D721Med (cell line): ENCODE measurements at regions not wholly inside any gene's neighbourhood (a gene's known extent, or its start where the extent isn't known, plus 50 kb on each side); places are given as distances from the start of the nearest gene placed in this dataset.
"Not testable (repeated sequence)": the region's sequence is repeated elsewhere in the genome, so short reads cannot be mapped to it uniquely, and the experiment has no call there.

Source experiments
- DNase-seq: peaks from one replicate; pipeline ENCODE4 v3.0.0; 2011; ENCODE audit warnings: low spot score; ENCODE audit not compliant: insufficient read length
- FAIRE-seq: peaks from 2 replicates; lab custom pipeline; 2011; peaks lifted over from hg19 to GRCh38; lab: Jason Lieb, UNC
- TF ChIP-seq, protein P1 (sequence below): IDR thresholded peaks from 2 replicates; pipeline ENCODE4 v1.5.1; 2012; ENCODE audit warnings: mild to moderate bottlenecking, control low read depth; ENCODE audit not compliant: insufficient read depth; ENCODE audit errors: missing control alignments

DNA sequence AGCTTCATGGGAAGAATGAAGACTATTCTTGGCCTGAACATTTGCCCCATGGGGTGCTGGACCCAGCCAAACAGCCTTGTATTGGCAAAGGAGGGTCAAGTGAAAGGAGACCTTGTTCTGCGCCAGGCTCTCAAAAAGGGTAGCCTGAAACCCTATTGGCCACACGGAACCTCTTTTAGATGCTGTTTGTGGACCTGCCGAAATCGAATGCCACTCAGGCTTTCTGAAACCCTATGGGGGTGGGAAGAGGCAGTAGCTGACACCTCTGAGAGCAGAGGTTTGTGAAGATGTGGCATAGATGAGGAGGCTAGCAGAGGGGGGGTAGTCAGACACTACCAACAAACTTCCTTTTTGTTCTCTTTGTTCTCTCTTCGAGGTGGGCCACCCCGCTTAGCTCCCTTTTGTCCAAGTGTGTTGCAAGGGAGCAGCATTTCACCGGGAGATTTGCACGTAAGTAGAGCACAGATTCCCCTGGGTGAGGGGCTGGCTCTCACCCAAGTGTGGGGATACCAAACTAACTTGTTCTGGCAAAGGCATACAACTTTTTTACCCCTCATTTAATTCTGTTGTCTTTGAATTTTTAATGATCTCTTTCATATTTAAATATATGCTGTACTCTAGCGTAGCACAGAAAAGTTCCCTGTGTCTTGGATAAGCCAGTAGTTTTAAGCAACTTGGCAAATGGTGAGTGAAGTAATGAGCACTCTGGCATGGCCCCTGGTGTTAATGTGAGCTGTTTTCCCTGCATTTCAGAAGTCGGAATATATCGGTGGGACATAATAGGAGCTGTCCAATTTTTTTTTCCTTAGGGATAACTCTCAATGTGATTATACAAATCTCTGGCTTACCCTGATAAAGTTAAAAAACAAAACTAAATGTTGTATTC lies 107.7 kb downstream of the SEPTIN7 start:
- FAIRE-seq, result no peak
- TF ChIP-seq, protein P1, sequence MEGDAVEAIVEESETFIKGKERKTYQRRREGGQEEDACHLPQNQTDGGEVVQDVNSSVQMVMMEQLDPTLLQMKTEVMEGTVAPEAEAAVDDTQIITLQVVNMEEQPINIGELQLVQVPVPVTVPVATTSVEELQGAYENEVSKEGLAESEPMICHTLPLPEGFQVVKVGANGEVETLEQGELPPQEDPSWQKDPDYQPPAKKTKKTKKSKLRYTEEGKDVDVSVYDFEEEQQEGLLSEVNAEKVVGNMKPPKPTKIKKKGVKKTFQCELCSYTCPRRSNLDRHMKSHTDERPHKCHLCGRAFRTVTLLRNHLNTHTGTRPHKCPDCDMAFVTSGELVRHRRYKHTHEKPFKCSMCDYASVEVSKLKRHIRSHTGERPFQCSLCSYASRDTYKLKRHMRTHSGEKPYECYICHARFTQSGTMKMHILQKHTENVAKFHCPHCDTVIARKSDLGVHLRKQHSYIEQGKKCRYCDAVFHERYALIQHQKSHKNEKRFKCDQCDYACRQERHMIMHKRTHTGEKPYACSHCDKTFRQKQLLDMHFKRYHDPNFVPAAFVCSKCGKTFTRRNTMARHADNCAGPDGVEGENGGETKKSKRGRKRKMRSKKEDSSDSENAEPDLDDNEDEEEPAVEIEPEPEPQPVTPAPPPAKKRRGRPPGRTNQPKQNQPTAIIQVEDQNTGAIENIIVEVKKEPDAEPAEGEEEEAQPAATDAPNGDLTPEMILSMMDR, result no peak
- no peak for DNase-seq

GRCh38 chr7:35909870-35910357 lies 109.1 kb downstream of the SEPTIN7 start:
- DNase-seq, result no peak
- no peak for FAIRE-seq
- TF ChIP-seq, protein P1, result no peak

GRCh38 chr7:35910621-35911020 lies 109.8 kb downstream of the SEPTIN7 start:
- not testable (repeated sequence) for DNase-seq, FAIRE-seq

- FAIRE-seq, DNase-seq: not testable (repeated sequence)
Observed at GRCh38 chr7:35913350-35913749, 112.5 kb downstream of the SEPTIN7 start.

- not testable (repeated sequence) for DNase-seq, FAIRE-seq
Observed at GRCh38 chr7:35914214-35914613, 113.4 kb downstream of the SEPTIN7 start.

GRCh38 chr7:35915247-35915955 lies 114.5 kb downstream of the SEPTIN7 start:
- not testable (repeated sequence) for FAIRE-seq, DNase-seq

GRCh38 chr7:35918217-35918616 lies 117.4 kb downstream of the SEPTIN7 start:
- not testable (repeated sequence) for DNase-seq, FAIRE-seq

DNA sequence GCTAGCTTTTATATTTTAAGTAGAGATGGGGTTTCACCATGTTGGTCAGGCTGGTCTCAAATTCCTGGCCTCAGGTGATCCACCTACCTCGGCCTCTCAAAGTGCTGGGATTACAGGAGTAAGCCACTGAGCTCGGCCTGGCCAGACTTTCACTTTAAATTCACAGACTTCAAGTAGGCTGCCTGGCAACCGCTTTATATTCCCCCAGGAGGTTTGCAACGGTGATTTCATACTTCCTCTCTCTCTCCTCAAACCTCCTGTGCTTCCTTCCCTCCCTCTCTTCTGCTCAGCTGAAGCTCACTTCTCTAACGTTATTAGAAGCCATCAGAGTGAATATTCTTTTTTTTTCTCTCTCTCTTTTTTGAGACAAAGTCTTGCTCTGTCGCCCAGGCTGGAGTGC lies 118.8 kb downstream of the SEPTIN7 start:
- DNase-seq, FAIRE-seq: not testable (repeated sequence)

DNA sequence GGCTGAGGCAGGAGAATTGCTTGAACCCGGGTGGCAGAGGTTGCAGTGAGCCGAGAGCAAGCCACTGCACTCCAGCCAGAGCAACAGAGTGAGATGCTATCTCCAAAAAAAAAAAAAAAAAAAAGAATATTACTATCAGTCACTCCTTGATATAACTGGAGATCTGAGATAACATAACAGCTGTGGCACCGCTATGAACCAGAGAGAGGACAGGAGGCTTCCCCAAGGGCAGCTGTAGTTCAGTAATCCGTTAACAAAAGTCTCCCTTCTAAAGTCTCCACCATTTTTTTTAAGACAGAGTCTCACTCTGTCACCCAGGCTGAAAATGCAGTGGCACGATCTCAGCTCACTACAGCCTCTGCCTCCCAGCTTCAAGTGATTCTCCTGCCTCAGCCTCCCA lies 120.5 kb downstream of the SEPTIN7 start:
- FAIRE-seq, DNase-seq: not testable (repeated sequence)

GRCh38 chr7:35924668-35925067 lies 123.8 kb downstream of the SEPTIN7 start:
- not testable (repeated sequence) for FAIRE-seq, DNase-seq

GRCh38 chr7:35926966-35927365 lies 126.1 kb downstream of the SEPTIN7 start:
- DNase-seq, FAIRE-seq: not testable (repeated sequence)

DNA sequence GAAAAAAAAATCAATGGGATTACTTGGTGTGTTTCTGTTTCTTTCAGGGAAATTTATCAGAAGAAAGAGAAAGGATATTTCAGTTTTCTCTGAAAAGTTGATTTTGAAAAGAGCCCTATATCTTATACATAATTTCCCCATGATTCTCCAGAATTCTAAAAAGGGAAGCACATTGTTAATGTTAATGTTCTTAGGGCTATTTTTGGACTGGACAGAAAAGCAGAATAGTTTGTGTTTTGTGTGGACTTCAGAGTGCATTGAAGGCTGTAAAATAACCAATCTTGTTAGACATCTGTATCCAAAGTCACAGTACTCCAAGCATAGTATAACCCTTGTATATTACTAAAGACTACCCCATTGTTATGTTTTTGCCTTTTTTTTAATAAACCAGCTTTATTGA lies 130.3 kb downstream of the SEPTIN7 start:
- not testable (repeated sequence) for FAIRE-seq, DNase-seq

- FAIRE-seq, DNase-seq: not testable (repeated sequence)
Observed at GRCh38 chr7:35931551-35931950, 130.7 kb downstream of the SEPTIN7 start.

DNA sequence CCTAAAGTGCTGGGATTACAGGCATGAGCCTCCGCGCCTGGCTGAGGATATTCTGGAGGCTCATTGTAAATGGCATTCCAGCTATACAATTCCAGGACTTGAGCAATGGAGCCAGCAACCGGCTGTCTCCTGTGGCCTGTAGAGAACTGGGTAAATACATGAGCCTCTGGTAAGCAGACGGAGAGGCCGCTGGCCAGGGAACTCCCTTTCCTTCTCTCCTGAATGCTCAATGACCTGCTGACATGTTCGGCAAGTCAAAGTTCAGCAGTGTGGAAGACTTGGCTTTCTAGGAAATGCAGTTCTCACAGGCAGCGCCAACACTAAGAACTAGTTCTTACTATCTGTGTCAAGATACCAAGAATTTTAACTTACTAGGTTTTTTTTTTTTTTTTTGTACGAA lies 139.8 kb downstream of the SEPTIN7 start:
- not testable (repeated sequence) for FAIRE-seq, DNase-seq

GRCh38 chr7:35945621-35946020 lies 144.8 kb downstream of the SEPTIN7 start:
- not testable (repeated sequence) for FAIRE-seq, DNase-seq

DNA sequence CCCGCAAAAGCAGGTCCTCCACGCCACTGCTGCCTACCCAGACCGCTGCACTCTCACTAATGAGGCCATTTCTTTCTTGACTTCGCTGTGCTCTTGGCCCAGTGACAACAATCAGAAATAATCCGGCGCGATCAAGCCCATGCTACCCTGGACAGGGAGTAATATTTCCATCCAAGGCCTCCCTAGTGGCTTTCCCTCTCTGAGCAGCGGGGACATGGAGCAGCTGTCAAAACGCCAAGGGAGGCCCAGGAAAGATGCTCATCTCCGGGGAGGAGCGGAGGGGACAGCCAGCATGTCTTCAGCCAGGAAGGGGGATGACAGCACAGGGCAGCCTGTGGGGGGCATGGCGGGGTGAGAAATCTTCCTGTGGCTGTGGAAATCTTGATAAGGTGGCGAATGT lies 154.9 kb downstream of the SEPTIN7 start:
- not testable (repeated sequence) for DNase-seq, FAIRE-seq

DNA sequence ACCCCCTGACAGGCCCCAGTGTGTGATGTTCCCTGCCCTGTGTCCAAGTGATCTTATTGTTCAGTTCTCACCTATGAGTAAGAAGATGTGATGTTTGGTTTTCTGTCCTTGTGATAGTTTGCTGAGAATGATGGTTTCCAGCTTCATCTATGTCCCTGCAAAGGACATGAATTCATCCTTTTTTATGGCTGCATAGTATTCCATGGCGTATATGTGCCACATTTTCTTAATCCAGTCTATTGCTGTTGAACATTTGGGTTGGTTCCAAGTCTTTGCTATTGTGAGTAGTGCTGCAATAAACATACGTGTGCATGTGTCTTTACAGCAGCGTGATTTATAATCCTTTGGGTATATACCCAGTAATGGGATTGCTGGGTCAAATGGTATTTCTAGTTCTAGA lies 156.1 kb downstream of the SEPTIN7 start:
- not testable (repeated sequence) for DNase-seq, FAIRE-seq
